ENCODE measurements at regions not wholly inside any gene's neighbourhood (a gene's known extent, or its start where the extent isn't known, plus 50 kb on each side); places are given as distances from the start of the nearest gene placed in this dataset.

- TF ChIP-seq PBX3 (IDR thresholded peaks at IDR 0.05) (no peak), GABPA (IDR thresholded peaks at IDR 0.05; ENCODE audit: low read depth) (no peak), FOXJ3 (CRISPR knock-in tag; IDR thresholded peaks at IDR 0.05) (no peak), RCOR1 (IDR thresholded peaks at IDR 0.05; ENCODE audit: low read length) (no peak)
- TF ChIP-seq, protein P1, sequence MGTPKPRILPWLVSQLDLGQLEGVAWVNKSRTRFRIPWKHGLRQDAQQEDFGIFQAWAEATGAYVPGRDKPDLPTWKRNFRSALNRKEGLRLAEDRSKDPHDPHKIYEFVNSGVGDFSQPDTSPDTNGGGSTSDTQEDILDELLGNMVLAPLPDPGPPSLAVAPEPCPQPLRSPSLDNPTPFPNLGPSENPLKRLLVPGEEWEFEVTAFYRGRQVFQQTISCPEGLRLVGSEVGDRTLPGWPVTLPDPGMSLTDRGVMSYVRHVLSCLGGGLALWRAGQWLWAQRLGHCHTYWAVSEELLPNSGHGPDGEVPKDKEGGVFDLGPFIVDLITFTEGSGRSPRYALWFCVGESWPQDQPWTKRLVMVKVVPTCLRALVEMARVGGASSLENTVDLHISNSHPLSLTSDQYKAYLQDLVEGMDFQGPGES (IDR thresholded peaks at IDR 0.05; ENCODE audit: low read depth, low read length): no peak
These were observed 137.0 kb upstream of the MED14 start (continued) for GRCh38 chrX:40872351-40872750.

GRCh38 chrX:40875476-40875875 lies 140.1 kb upstream of the MED14 start:
- Histone ChIP-seq H3K4me1 (ENCODE audit: control insufficient read depth in 1 of 2, insufficient read depth in 2 of 2, low read depth in 1 of 2, low read length in 1 of 2) (no peaks in the 10 kb centered on the region), H3K79me2 (ENCODE audit: insufficient read depth) (no peaks in the 10 kb centered on the region), H3K36me3 (replicated peaks in 1 of 2; ENCODE audit: control insufficient read depth in 1 of 2, insufficient read depth in 2 of 2, low read length in 1 of 2) (no peaks in the 10 kb centered on the region), H3K4me3 (ENCODE audit: low read depth in 2 of 2, low read length in 1 of 2) (no peak overlapping the region), H4K20me1 (ENCODE audit: insufficient read depth) (no peaks in the 10 kb centered on the region), H3K27ac (ENCODE audit: low read depth in 2 of 2, low read length in 1 of 2) (no peak overlapping the region), H3K27me3 (ENCODE audit: insufficient read depth) (peaks cover 6% of the 10 kb centered on the region; the same call in 1 of the 2 replicates), H3K4me2 (no peak overlapping the region), H2AFZ (ENCODE audit: low read depth) (no peak overlapping the region), H3K9me3 (no peaks in the 10 kb centered on the region), H3K9me2 (no peaks in the 10 kb centered on the region), H3K9ac (no peak overlapping the region), H3F3A (replicated peaks; ENCODE audit: insufficient read depth) (peaks cover 3% of the 10 kb centered on the region)
- POLR2A ChIA-PET: no interaction called here
- no peak for DNase-seq
- 31% methylated on average over 3 of the region's 3 CpGs for WGBS (ENCODE audit: low lambda C conversion rate)
- TF ChIP-seq NFIC (IDR thresholded peaks at IDR 0.05; ENCODE audit: borderline replicate concordance): no peak
- no peak for TF ChIP-seq RCOR1 (IDR thresholded peaks at IDR 0.05; ENCODE audit: low read length)
- TF ChIP-seq GATA2 (CRISPR knock-in tag; IDR thresholded peaks at IDR 0.05): no peak
- TF ChIP-seq GABPA (IDR thresholded peaks at IDR 0.05; ENCODE audit: low read depth): no peak
- no peak for TF ChIP-seq RAD21 (IDR thresholded peaks at IDR 0.05; ENCODE audit: low read length)
- TF ChIP-seq, protein P2, sequence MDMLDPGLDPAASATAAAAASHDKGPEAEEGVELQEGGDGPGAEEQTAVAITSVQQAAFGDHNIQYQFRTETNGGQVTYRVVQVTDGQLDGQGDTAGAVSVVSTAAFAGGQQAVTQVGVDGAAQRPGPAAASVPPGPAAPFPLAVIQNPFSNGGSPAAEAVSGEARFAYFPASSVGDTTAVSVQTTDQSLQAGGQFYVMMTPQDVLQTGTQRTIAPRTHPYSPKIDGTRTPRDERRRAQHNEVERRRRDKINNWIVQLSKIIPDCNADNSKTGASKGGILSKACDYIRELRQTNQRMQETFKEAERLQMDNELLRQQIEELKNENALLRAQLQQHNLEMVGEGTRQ (IDR thresholded peaks at IDR 0.05; ENCODE audit: borderline replicate concordance, low read depth, low read length): no peak
- no peak for TF ChIP-seq JUND (IDR thresholded peaks at IDR 0.05)
- TF ChIP-seq, protein P3, sequence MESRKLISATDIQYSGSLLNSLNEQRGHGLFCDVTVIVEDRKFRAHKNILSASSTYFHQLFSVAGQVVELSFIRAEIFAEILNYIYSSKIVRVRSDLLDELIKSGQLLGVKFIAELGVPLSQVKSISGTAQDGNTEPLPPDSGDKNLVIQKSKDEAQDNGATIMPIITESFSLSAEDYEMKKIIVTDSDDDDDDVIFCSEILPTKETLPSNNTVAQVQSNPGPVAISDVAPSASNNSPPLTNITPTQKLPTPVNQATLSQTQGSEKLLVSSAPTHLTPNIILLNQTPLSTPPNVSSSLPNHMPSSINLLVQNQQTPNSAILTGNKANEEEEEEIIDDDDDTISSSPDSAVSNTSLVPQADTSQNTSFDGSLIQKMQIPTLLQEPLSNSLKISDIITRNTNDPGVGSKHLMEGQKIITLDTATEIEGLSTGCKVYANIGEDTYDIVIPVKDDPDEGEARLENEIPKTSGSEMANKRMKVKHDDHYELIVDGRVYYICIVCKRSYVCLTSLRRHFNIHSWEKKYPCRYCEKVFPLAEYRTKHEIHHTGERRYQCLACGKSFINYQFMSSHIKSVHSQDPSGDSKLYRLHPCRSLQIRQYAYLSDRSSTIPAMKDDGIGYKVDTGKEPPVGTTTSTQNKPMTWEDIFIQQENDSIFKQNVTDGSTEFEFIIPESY (IDR thresholded peaks at IDR 0.05; ENCODE audit: borderline replicate concordance, low read depth): no peak
- no peak for TF ChIP-seq POLR2AphosphoS5 (IDR thresholded peaks at IDR 0.05; ENCODE audit: low read depth, low read length)
- no peak for TF ChIP-seq EZH2phosphoT487 (IDR thresholded peaks at IDR 0.05; ENCODE audit: borderline replicate concordance, low read depth)
- TF ChIP-seq YY1 (IDR thresholded peaks at IDR 0.05; ENCODE audit: low read depth): no peak
- TF ChIP-seq FOXM1 (IDR thresholded peaks at IDR 0.05; ENCODE audit: low read depth): no peak
- no peak for TF ChIP-seq TEAD4 (IDR thresholded peaks at IDR 0.05; ENCODE audit: borderline replicate concordance, insufficient read depth)
- CTCF ChIA-PET: interaction anchor here (1.0 to 1.3 kb wide), 2 partner anchors 213 to 240 kb away, joined by 3 read pairs; no protein-coding TSS in a partner anchor
